ENCODE measurements at regions not wholly inside any gene's neighbourhood (a gene's known extent, or its start where the extent isn't known, plus 50 kb on each side); places are given as distances from the start of the nearest gene placed in this dataset.

- Histone ChIP-seq H3K27me3 (ENCODE audit: insufficient read depth) (no peaks in the 10 kb centered on the region), H3K4me3 (no peak overlapping the region), H3K9me2 (ENCODE audit: insufficient read depth) (no peaks in the 10 kb centered on the region), H3K36me3 (ENCODE audit: insufficient read depth) (no peaks in the 10 kb centered on the region), H4K20me1 (replicated peaks; ENCODE audit: insufficient read depth) (no peaks in the 10 kb centered on the region), H3K4me2 (no peak overlapping the region), H3K27ac (ENCODE audit: low read depth) (no peak overlapping the region), H3K4me1 (ENCODE audit: insufficient read depth) (no peaks in the 10 kb centered on the region), H3K79me2 (replicated peaks; ENCODE audit: insufficient read depth) (no peaks in the 10 kb centered on the region), H2AFZ (no peak overlapping the region), H3F3A (replicated peaks; ENCODE audit: low read depth) (no peaks in the 10 kb centered on the region)
- Mint-ChIP-seq H3K4me1 (peaks cover 4% of the 10 kb centered on the region; the same call in 1 of the 3 replicates), H3K4me3 (no peak overlapping the region), H3K36me3 (ENCODE audit: low read depth) (no peaks in the 10 kb centered on the region), H3K27me3 (ENCODE audit: insufficient read depth, low read depth, poor library complexity) (no peaks in the 10 kb centered on the region), H3K9me3 (no peaks in the 10 kb centered on the region), H3K27ac (no peak overlapping the region)
- TF ChIP-seq EZH2 (IDR thresholded peaks at IDR 0.05; ENCODE audit: low read depth, unreplicated experiment) (no peak), ZNF114 (CRISPR knock-in tag; IDR thresholded peaks at IDR 0.05) (no peak), STAT1 (IDR thresholded peaks at IDR 0.05; ENCODE audit: unreplicated experiment) (no peak), JUNB (IDR thresholded peaks at IDR 0.05; ENCODE audit: unreplicated experiment) (no peak), ZNF331 (CRISPR knock-in tag; IDR thresholded peaks at IDR 0.05; ENCODE audit: low read depth) (no peak), CTCF (conservative IDR thresholded peaks at IDR 0.05; ENCODE audit: low read depth in 2 of 2) (no peak), ETS1 (IDR thresholded peaks at IDR 0.05) (no peak), CREB1 (CRISPR knock-in tag; IDR thresholded peaks at IDR 0.05; ENCODE audit: low read depth) (no peak), POLR2AphosphoS5 (IDR thresholded peaks at IDR 0.05; ENCODE audit: low read depth) (no peak), NANOG (IDR thresholded peaks at IDR 0.05; ENCODE audit: borderline replicate concordance) (no peak), EZH2phosphoT487 (IDR thresholded peaks at IDR 0.05; ENCODE audit: unreplicated experiment) (no peak), ZNF462 (CRISPR knock-in tag; IDR thresholded peaks at IDR 0.05) (no peak), REST (IDR thresholded peaks at IDR 0.05; ENCODE audit: unreplicated experiment) (no peak)
- ATAC-seq (no peak), DNase-seq (ENCODE audit: low spot score) (no peak)
These were observed 1141.2 kb downstream of the SORCS1 start for GRCh38 chr10:106023329-106023728.

Data from GM23338 (cell line).